GM19238 (cell line): ENCODE measurements at regions not wholly inside any gene's neighbourhood (a gene's known extent, or its start where the extent isn't known, plus 50 kb on each side); places are given as distances from the start of the nearest gene placed in this dataset.

Experiments
- DNase-seq: peaks from one replicate; pipeline ENCODE4 v3.0.0; 2011; ENCODE audit warnings: low spot score; ENCODE audit not compliant: insufficient read length

- no peak for DNase-seq
Observed at GRCh38 chr4:181200076-181200475, 1043.1 kb upstream of the TENM3 start.

GRCh38 chr4:181202240-181202639 lies 1041.0 kb upstream of the TENM3 start:
- DNase-seq = no peak

DNA sequence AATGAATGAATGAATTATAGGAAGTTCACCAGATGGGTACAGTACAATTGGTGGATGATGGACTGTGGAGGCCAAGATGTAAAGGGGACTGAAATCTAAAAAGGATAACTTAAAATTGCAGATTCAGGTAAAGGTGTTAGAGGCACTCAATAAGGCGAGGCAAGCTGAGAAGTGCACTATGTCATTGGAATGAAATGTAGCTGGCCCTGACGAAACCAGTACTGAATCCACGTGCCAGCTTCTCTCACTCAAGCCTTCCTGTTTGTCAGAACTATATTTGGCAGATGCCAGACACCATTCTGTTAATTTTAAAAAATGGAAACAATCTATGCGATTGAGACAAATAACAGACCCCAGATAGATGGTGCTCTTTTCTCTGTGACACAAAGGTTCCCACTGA lies 1039.1 kb upstream of the TENM3 start:
- no peak for DNase-seq

- no peak for DNase-seq
Observed at GRCh38 chr4:181213551-181213950, 1029.7 kb upstream of the TENM3 start.

GRCh38 chr4:181216501-181216900 lies 1026.7 kb upstream of the TENM3 start:
- no peak for DNase-seq

DNA sequence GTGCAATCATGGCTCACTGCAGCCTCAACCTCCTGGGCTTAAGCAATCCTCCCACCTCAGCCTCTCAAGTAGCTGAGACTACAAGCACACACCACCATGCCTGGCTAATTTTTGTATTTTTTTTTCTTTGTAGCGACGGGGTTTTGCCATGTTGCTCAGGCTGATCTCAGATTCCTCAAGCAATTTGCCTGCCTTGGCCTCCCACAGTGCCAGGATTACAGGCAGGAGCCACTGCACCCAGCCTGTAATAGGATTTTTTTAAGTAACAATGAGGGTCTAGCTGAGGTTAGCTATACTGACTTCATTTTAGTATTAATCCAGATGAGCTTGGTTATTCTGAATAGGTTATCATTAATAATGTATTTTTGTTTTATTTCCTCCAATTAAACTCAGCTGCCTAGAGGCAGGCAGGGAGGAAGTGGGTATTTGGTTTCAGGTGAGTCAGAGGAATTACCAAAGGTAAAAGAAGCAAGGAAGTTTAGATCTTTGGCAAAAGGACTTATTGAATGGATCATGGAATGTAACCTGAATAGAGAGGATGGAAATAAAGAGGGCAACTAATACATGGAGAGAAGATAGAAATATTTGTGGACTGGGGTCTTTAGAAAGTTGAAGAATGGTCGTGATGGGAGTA lies 1023.3 kb upstream of the TENM3 start:
- DNase-seq = no peak

- DNase-seq = no peak
Observed at GRCh38 chr4:181224852-181225251, 1018.4 kb upstream of the TENM3 start.

GRCh38 chr4:181225616-181226261 lies 1017.5 kb upstream of the TENM3 start:
- DNase-seq = no peak

- DNase-seq = no peak
Observed at GRCh38 chr4:181234951-181235680, 1008.1 kb upstream of the TENM3 start.

DNA sequence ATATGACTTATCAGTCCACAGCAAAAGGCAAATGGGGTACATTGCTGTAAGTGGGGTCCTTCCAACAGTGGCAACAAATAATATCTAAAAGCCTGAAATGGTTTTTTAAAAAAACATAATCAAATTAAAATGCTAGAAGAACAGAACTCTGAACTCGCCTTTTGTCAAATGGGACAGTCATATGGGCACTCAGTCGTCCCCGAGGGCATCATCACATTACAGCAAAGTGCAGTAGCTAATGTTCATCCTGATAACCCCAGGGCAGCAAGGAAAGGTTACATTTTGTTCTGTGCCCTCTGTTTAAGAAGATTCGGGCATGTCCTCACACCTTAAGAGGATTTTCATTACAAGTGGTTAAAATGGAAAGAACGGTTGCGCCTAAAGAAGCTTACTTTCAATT lies 997.9 kb upstream of the TENM3 start:
- no peak for DNase-seq

DNA sequence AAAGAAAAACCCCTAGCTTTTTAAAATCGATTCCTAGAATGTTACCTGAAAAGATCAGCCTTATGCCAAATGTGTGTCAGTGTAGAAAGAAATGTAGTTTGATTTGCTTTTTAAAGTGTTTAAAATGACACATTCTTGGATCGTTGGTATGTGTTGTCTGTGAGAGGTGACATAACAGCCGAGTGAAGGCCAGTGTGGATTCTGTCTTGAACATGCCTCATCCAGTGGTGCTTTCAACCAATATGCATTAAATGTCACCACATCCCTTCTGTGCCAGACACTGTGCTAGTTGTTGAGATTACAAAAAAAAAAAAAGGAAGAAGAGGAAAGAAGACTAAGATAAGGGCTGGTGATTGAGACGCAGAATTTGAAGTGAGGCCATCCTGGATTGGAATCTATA lies 994.2 kb upstream of the TENM3 start:
- no peak for DNase-seq

DNA sequence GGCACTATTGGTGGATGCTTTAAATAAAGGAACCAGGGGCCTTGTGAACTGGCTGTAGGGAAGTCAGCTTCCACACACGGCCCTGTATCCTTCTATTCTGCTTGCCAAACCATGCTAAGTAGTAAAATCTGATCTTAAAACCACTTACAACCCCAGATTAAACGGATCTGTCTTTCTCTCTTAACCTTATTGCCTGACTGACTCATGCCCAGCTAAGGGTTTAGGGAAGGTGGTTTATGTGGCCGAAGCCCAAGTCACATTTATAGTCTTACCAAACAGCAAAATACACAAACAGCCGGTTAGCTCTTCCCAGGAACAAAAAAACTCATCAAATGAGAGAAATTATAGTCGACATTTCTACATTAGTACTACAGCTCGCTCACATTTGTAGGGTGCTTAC lies 988.4 kb upstream of the TENM3 start:
- DNase-seq = no peak

- DNase-seq = no peak
Observed at GRCh38 chr4:181258569-181258968, 984.6 kb upstream of the TENM3 start.

DNA sequence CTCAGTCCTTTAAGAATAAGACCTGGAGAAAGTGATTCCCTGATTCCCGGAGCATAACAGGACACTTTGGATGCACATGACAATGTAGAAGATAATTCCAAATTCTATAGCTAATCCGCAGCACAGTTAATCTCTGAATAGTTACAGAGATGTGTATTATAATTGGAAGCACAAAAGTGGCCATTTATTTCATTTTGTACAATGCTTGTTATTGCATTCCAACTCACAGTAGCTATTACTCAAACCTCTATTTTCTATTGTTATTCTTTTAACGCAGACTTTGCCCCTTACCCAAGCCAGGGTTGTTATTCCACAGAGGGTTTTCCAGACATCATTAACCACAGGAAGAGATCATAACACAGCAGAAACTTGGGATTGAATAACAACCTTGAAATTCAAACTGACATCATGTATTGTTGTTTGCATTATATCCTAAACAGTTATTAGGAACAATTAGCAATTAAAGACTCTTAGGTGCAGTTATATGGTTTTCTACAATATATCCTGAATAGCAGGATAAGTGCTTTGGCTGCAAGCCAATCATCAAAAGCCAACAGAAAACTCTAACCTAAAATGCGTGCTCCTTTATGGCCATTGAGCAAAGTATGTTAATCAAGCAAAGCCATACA lies 984.0 kb upstream of the TENM3 start:
- no peak for DNase-seq

GRCh38 chr4:181261279-181261678 lies 981.9 kb upstream of the TENM3 start:
- no peak for DNase-seq

DNA sequence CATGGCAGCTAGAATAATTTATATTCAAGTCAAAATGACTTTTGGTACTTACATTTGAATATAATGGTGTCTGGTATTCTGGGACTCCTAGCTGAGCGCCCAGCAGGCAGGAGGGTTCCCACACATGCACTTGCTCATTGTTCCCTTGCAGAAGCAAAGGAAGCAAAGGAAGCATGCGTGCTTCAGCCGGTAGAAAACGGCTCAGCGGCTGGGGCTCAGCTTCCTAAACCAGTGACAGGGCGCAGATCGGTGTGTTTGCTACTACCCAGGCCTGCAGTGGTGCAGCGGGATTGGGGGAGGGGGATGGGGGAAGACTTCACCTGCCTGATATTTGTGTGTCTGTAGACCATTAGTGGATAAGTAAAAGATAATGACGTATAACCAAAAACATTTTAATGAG lies 978.3 kb upstream of the TENM3 start:
- no peak for DNase-seq

DNA sequence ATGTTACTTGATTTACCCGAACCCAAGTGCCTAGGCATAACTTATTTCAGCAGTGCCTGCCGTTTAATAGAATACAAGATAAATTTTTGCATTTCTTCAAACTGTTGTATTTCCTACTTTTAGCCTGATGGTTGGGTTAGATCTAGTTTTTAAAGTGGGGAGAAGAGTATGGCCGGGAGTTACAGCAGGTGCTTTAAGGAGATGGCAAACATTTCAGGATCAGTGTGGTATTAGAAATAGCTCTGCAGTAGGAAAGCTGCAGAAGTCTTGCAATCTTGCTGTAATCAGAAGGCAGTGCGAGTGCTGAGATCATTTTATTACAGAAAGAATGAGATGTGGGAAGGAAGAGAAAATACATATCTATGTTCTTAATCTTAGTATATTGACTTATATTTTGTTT lies 977.8 kb upstream of the TENM3 start:
- DNase-seq = no peak

GRCh38 chr4:181271116-181271640 lies 972.0 kb upstream of the TENM3 start:
- no peak for DNase-seq

DNA sequence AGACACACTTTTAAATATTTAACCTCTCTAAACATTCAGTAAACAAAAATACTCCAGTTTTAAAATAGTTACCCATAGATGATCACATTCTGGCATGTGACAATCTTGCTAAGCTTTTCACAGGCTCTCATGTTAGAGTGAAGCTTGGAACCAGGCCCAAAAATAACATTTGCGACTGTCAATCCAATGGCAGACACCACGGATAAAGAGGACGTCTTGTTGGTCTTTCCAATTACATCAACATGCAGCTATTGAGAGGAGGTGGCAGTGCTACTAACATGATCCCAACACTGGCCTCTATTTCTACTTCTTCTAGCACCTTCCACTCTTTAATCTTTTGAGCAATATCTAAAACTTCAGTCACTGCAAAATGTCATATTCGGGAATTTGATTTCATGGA lies 970.8 kb upstream of the TENM3 start:
- DNase-seq = no peak

GRCh38 chr4:181278941-181279340 lies 964.3 kb upstream of the TENM3 start:
- no peak for DNase-seq

DNA sequence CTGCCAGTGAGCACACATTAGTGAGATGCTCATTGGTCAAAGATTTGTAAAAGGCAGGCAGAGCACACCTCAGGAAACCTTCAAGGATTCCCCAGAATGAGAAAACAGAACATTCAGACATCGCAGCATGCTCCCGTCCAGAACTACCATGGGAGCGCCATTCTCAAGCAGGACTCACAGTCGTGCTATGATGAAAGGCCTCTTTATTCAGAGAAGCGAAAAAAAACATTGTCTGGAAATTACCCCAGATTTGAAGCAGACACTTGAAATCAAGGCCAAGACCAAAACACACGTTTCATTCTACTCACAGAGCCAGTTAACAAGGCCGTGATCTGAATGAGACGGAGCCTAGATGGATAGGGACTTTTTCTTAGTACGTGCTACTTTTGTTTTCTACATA lies 961.8 kb upstream of the TENM3 start:
- DNase-seq = no peak

DNA sequence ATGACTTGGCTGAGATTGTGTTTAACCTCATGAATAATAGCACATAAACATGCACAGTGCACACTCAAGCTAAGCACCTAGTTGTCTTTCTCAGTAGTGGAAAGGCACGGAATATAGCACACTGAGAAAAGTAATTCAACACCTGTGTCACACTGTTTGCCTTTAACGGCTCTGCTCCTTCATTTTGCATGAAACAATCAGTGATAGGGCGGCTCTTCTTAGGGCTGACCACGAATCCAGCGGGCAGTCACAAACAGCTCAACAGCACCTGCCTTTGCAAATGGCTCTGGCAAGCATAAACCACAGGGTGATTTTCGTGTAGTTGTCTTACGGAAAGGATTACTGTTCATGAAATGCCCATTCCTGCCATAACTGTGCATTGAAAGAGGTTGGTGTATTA lies 954.0 kb upstream of the TENM3 start:
- no peak for DNase-seq
